A673 (cell line): ENCODE measurements at regions not wholly inside any gene's neighbourhood (a gene's known extent, or its start where the extent isn't known, plus 50 kb on each side); places are given as distances from the start of the nearest gene placed in this dataset.

Experiments
- CTCF ChIP-seq: fragments of 300-800, 200-600 bp; sonication (generic); conservative IDR thresholded peaks from 2 replicates; pipeline ENCODE4 v1.5.1; 2017; ENCODE audit warnings: low read depth, mild to moderate bottlenecking, antibody characterized with exemption, low read length, moderate library complexity, mixed read lengths
- EZH2 ChIP-seq: fragments of 200-600 bp; sonication (generic); IDR thresholded peaks from 2 replicates; pipeline ENCODE4 v1.6.1; 2017; ENCODE audit warnings: borderline replicate concordance, low read depth, mild to moderate bottlenecking, mixed read lengths, antibody characterized with exemption, low read length; ENCODE audit not compliant: poor library complexity, severe bottlenecking

- TF ChIP-seq CTCF (no peak), EZH2 (no peak)
Observed at GRCh38 chr13:99700468-99700867, 199.2 kb downstream of the TM9SF2 start.
